Right lobe of liver (tissue), 6 donors: ENCODE measurements at regions not wholly inside any gene's neighbourhood (a gene's known extent, or its start where the extent isn't known, plus 50 kb on each side); places are given as distances from the start of the nearest gene placed in this dataset.

Source experiments
- ATAC-seq, 4 donors: fragments of 200-7000 bp; cut with Tn5 transposase; one replicate each; pipeline ENCODE4 v1.9.1; 2020; ENCODE audit warnings: mild to moderate bottlenecking in 4 of 4, moderate library complexity in 4 of 4
- DNase-seq, 3 donors: peaks; one replicate each; pipeline ENCODE4 v3.0.0-alpha.2; 2020
- H3K27ac ChIP-seq, 3 donors: fragments of 200-600 bp; one replicate each; pipeline ENCODE4 v1.8.0; 2022
- H3K27me3 ChIP-seq, 2 donors: fragments of 200-600 bp; one replicate each; pipeline ENCODE4 v1.8.0; 2022
- H3K36me3 ChIP-seq, 4 donors: fragments of 200-600 bp; sonication (generic) in 1 of 4; one replicate each; pipeline versions ENCODE4 v1.5.1 to v1.8.0; 2017 to 2022; ENCODE audit warnings: control low read depth in 1 of 4
- H3K4me1 ChIP-seq, 4 donors: fragments of 200-600 bp; sonication (generic) in 1 of 4; one replicate each; pipeline versions ENCODE4 v1.5.1 to v1.8.0; 2017 to 2022; ENCODE audit warnings: control low read depth in 1 of 4
- H3K4me3 ChIP-seq, 3 donors: fragments of 200-600 bp; one replicate each; pipeline ENCODE4 v1.8.0; 2022
- H3K9me3 ChIP-seq, 4 donors: fragments of 200-600 bp; sonication (generic) in 1 of 4; one replicate each; pipeline versions ENCODE4 v1.5.1 to v1.8.0; 2017 to 2022; ENCODE audit warnings: control low read depth in 1 of 4
- CTCF ChIP-seq, 4 donors: fragments of 200-600 bp in 3 of 4; fragments of 450-650 bp in 1 of 4; IDR thresholded peaks; one replicate each; pipeline versions ENCODE4 v1.5.1 to v1.8.0; 2016 to 2022; ENCODE audit warnings: antibody characterized with exemption in 4 of 4, mild to moderate bottlenecking in 2 of 4
- POLR2A ChIP-seq: fragments of 450-650 bp; IDR thresholded peaks from one replicate; pipeline ENCODE4 v1.6.1; 2017; ENCODE audit warnings: antibody characterized with exemption, mild to moderate bottlenecking
- WGBS: methylation state at CpG from one replicate; pipeline ENCODE4 v1.1.6; 2018; ENCODE audit warnings: low coverage, low lambda C conversion rate; ENCODE audit not compliant: insufficient coverage; ENCODE audit errors: missing lambda C conversion rate; 5-methylcytosine and 5-hydroxymethylcytosine counted together
- intact Hi-C, 2 donors: fragments of 100-400 bp; cut with DNase I; formaldehyde crosslinking; loops; one replicate each; pipeline versions ENCODE4 v1.11.2 to v1.14.1; 2022
- donor health status: DM: no; HTN: yes; CAD: no.
- donor health status: DM: no; HTN: no; CAD: no.
- donor health status: DM: no; HTN: no; CAD: no.
- donor health status: DM: no; HTN: yes; CAD: no.
- donor health status: DM: no; HTN: yes; CAD: no.

GRCh38 chr4:18973296-18973695, 951.7 kb upstream of the LCORL start:
- Histone ChIP-seq H3K27ac (no peak overlapping the region), H3K4me1 (no peaks in the 10 kb centered on the region), H3K36me3 (no peaks in the 10 kb centered on the region), H3K4me3 (no peak overlapping the region), H3K27me3 (no peaks in the 10 kb centered on the region), H3K9me3 (no peaks in the 10 kb centered on the region)
- DNase-seq = no peak
- ATAC-seq = no peak
- TF ChIP-seq CTCF (IDR thresholded peaks at IDR 0.05) (no peak), POLR2A (no peak)
- no CpG with 5 or more reads among the region's 1 CpG for WGBS
- intact Hi-C loops = no loop called here

GRCh38 chr4:18961879-18962278, 940.3 kb upstream of the LCORL start:
- ATAC-seq (no peak), DNase-seq (no peak)
- H3K4me3 ChIP-seq = no peak overlapping the region
- H3K27ac ChIP-seq = no peak overlapping the region
- no peaks in the 10 kb centered on the region for H3K36me3 ChIP-seq
- H3K9me3 ChIP-seq = no peaks in the 10 kb centered on the region
- intact Hi-C loops = no loop called here
- TF ChIP-seq CTCF (IDR thresholded peaks at IDR 0.05) = no peak
- TF ChIP-seq POLR2A = no peak
- no peaks in the 10 kb centered on the region for H3K4me1 ChIP-seq
- H3K27me3 ChIP-seq = no peaks in the 10 kb centered on the region

- intact Hi-C loops = no loop called here
- Histone ChIP-seq H3K9me3 (no peaks in the 10 kb centered on the region), H3K4me1 (no peaks in the 10 kb centered on the region), H3K36me3 (no peaks in the 10 kb centered on the region), H3K27ac (no peak overlapping the region), H3K4me3 (no peak overlapping the region), H3K27me3 (no peaks in the 10 kb centered on the region)
- ATAC-seq (no peak), DNase-seq (no peak)
- WGBS = 53% methylated on average over 8 of the region's 8 CpGs
- TF ChIP-seq CTCF (IDR thresholded peaks at IDR 0.05) = no peak
- no peak for TF ChIP-seq POLR2A
These were observed 939.7 kb upstream of the LCORL start for GRCh38 chr4:18961266-18961665.

- Histone ChIP-seq H3K4me1 (no peaks in the 10 kb centered on the region), H3K4me3 (no peak overlapping the region), H3K36me3 (no peaks in the 10 kb centered on the region), H3K27me3 (no peaks in the 10 kb centered on the region), H3K27ac (no peak overlapping the region), H3K9me3 (no peaks in the 10 kb centered on the region)
- intact Hi-C loops = no loop called here
- WGBS = 25% methylated on average over 6 of the region's 6 CpGs
- no peak for DNase-seq
- TF ChIP-seq POLR2A (no peak), CTCF (IDR thresholded peaks at IDR 0.05) (no peak)
- no peak for ATAC-seq
These were observed 936.2 kb upstream of the LCORL start for GRCh38 chr4:18957716-18958115.

DNA sequence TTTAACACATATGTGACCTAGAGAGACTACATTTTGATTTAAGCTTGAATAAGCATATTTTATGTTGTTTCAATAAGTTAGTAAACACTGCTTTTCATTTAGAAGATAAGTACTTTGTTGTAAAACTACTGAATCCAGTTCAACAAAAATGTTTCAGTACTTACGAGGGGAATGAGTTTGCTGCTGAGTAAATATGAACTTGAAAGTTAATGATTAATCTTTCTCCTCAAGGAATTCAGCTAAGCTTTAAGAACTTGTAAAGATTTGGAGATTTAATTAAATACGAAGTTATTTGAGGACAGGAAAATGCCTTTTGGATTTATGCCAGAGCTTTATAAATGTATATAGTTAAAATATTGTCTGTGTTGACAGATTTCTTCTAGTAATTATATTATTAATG, 933.0 kb upstream of the LCORL start:
- no peak for ATAC-seq
- Histone ChIP-seq H3K4me1 (no peaks in the 10 kb centered on the region), H3K9me3 (no peaks in the 10 kb centered on the region), H3K27me3 (no peaks in the 10 kb centered on the region), H3K27ac (no peak overlapping the region), H3K36me3 (no peaks in the 10 kb centered on the region), H3K4me3 (no peak overlapping the region)
- intact Hi-C loops = no loop called here
- TF ChIP-seq CTCF (IDR thresholded peaks at IDR 0.05) (no peak), POLR2A (no peak)
- 13% methylated on average over 2 of the region's 2 CpGs for WGBS
- no peak for DNase-seq
